ENCODE measurements at regions not wholly inside any gene's neighbourhood (a gene's known extent, or its start where the extent isn't known, plus 50 kb on each side); places are given as distances from the start of the nearest gene placed in this dataset.

GRCh38 chr18:78271790-78272189, 707.8 kb upstream of the SALL3 start:
- TF ChIP-seq POLR2A (IDR thresholded peaks at IDR 0.05): no peak
- no peak for TF ChIP-seq CTCF (IDR thresholded peaks at IDR 0.05)
